Mesenchymal stem cell (in vitro differentiated cells and primary cell): ENCODE measurements at regions not wholly inside any gene's neighbourhood (a gene's known extent, or its start where the extent isn't known, plus 50 kb on each side); places are given as distances from the start of the nearest gene placed in this dataset.

ENCODE experiments used
- DNase-seq: peaks from one replicate; pipeline ENCODE4 v3.0.0-alpha.2; 2013
- H2AFZ ChIP-seq: one replicate; pipeline ENCODE4 v1.6.1; 2013; ENCODE audit warnings: low read depth, mild to moderate bottlenecking, control low read depth, inconsistent platforms, low read length, moderate library complexity
- H2AK5ac ChIP-seq: 2 replicates; pipeline ENCODE4 v1.6.1; 2013; ENCODE audit warnings: low read length, moderate library complexity, mild to moderate bottlenecking, inconsistent platforms; ENCODE audit not compliant: severe bottlenecking
- H2BK120ac ChIP-seq: one replicate; pipeline ENCODE4 v1.6.1; 2013; ENCODE audit warnings: low read depth, mild to moderate bottlenecking, inconsistent platforms, low read length, moderate library complexity
- H2BK12ac ChIP-seq, 2 experiments: one replicate each; pipeline ENCODE4 v1.6.1; 2013; ENCODE audit warnings: inconsistent platforms in 2 of 2, low read length in 2 of 2, mild to moderate bottlenecking in 2 of 2, moderate library complexity in 2 of 2, control low read depth in 1 of 2
- H2BK15ac ChIP-seq: one replicate; pipeline ENCODE4 v1.6.1; 2013; ENCODE audit warnings: mild to moderate bottlenecking, low read depth, inconsistent platforms; ENCODE audit not compliant: poor library complexity, severe bottlenecking
- H2BK5ac ChIP-seq: 2 replicates; pipeline ENCODE4 v1.6.1; 2013; ENCODE audit warnings: low read depth, mild to moderate bottlenecking, low read length, control low read depth, inconsistent platforms; ENCODE audit not compliant: poor library complexity, severe bottlenecking
- H3K14ac ChIP-seq, 2 experiments: one replicate each; pipeline ENCODE4 v1.6.1; 2013; ENCODE audit warnings: inconsistent platforms in 2 of 2, low read length in 2 of 2, control low read depth in 1 of 2, mild to moderate bottlenecking in 1 of 2, moderate library complexity in 1 of 2
- H3K18ac ChIP-seq, 2 experiments: one replicate each; pipeline ENCODE4 v1.6.1; 2013; ENCODE audit warnings: inconsistent platforms in 2 of 2, low read length in 2 of 2, control low read depth in 1 of 2, low read depth in 1 of 2, mild to moderate bottlenecking in 1 of 2
- H3K23ac ChIP-seq, 2 experiments: one replicate each; pipeline ENCODE4 v1.6.1; 2013; ENCODE audit warnings: inconsistent platforms in 2 of 2, low read length in 2 of 2, mild to moderate bottlenecking in 2 of 2, moderate library complexity in 2 of 2, control low read depth in 1 of 2
- H3K27ac ChIP-seq: 2 replicates; pipeline ENCODE4 v1.5.1; 2013; ENCODE audit warnings: mild to moderate bottlenecking, moderate library complexity, low read length, control low read depth, inconsistent platforms; ENCODE audit not compliant: poor library complexity, severe bottlenecking
- H3K27me3 ChIP-seq, 2 experiments: 2 replicates each; pipeline versions ENCODE4 v1.6.1 to v1.7.0; 2013; ENCODE audit warnings: low read length in 2 of 2, mild to moderate bottlenecking in 2 of 2, moderate library complexity in 2 of 2, control low read depth in 1 of 2, inconsistent platforms in 1 of 2; ENCODE audit not compliant: control insufficient read depth in 1 of 2, insufficient read depth in 1 of 2
- H3K36me3 ChIP-seq, 2 experiments: 2 replicates each; pipeline versions ENCODE4 v1.6.1 to v1.7.0; 2013; ENCODE audit warnings: low read length in 2 of 2, control low read depth in 1 of 2, inconsistent platforms in 1 of 2, low read depth in 1 of 2, mild to moderate bottlenecking in 1 of 2; ENCODE audit not compliant: insufficient read depth in 2 of 2, control insufficient read depth in 1 of 2
- H3K4ac ChIP-seq, 2 experiments: one replicate each; pipeline ENCODE4 v1.6.1; 2013; ENCODE audit warnings: inconsistent platforms in 2 of 2, low read length in 2 of 2, mild to moderate bottlenecking in 2 of 2, moderate library complexity in 2 of 2, control low read depth in 1 of 2, low read depth in 1 of 2
- H3K4me1 ChIP-seq: 2 replicates; pipeline ENCODE4 v1.6.1; 2013; ENCODE audit warnings: low read depth, low read length, control low read depth; ENCODE audit not compliant: control insufficient read depth, insufficient read depth
- H3K4me2 ChIP-seq: 2 replicates; pipeline ENCODE4 v1.6.1; 2013; ENCODE audit warnings: low read length, mild to moderate bottlenecking, inconsistent platforms; ENCODE audit not compliant: poor library complexity, severe bottlenecking
- H3K4me3 ChIP-seq, 2 experiments: 2 replicates each; pipeline versions ENCODE4 v1.5.1 to v1.7.0; 2013; ENCODE audit warnings: low read length in 2 of 2, mild to moderate bottlenecking in 2 of 2, control low read depth in 1 of 2, low read depth in 1 of 2; ENCODE audit not compliant: insufficient read depth in 1 of 2
- H3K79me1 ChIP-seq: replicated peaks from 2 replicates; pipeline ENCODE4 v1.6.1; 2013; ENCODE audit warnings: mild to moderate bottlenecking, control low read depth, low read length, inconsistent platforms; ENCODE audit not compliant: poor library complexity, severe bottlenecking
- H3K9ac ChIP-seq: 2 replicates; pipeline ENCODE4 v1.7.0; 2013; ENCODE audit warnings: mild to moderate bottlenecking, low read length, moderate library complexity
- H3K9me3 ChIP-seq: 2 replicates; pipeline ENCODE4 v1.7.0; 2013; ENCODE audit warnings: mild to moderate bottlenecking, low read length; ENCODE audit not compliant: control insufficient read depth
- H4K8ac ChIP-seq: one replicate; pipeline ENCODE4 v1.6.1; 2013; ENCODE audit warnings: inconsistent platforms, mild to moderate bottlenecking, low read length, moderate library complexity
- H4K91ac ChIP-seq: one replicate; pipeline ENCODE4 v1.6.1; 2013; ENCODE audit warnings: mild to moderate bottlenecking, low read length, inconsistent platforms
- WGBS: methylation state at CpG from one replicate; pipeline ENCODE4 v1.1.7; 2013; ENCODE audit warnings: mixed read lengths; 5-methylcytosine and 5-hydroxymethylcytosine counted together

GRCh38 chr17:22703786-22704441 is 1011.6 kb downstream of the KCNJ18 start:
- no peak overlapping the region for H3K4me3 ChIP-seq
- H2AFZ ChIP-seq, result no peak overlapping the region
- H3K23ac ChIP-seq, result no peak overlapping the region
- no peak overlapping the region for H2BK12ac ChIP-seq
- no peak for DNase-seq
- H3K18ac ChIP-seq, result no peak overlapping the region
- H2BK15ac ChIP-seq, result peak overlapping the region; percentile 52
- no peaks in the 10 kb centered on the region for H3K9me3 ChIP-seq
- no peak overlapping the region for H4K91ac ChIP-seq
- H3K14ac ChIP-seq, result no peak overlapping the region
- no peak overlapping the region for H2BK120ac ChIP-seq
- H4K8ac ChIP-seq, result no peak overlapping the region
- no peak overlapping the region for H3K4ac ChIP-seq
- H3K36me3 ChIP-seq, result no peaks in the 10 kb centered on the region
- H3K4me2 ChIP-seq, result no peak overlapping the region
- no peak overlapping the region for H3K9ac ChIP-seq
- H3K4me1 ChIP-seq, result no peaks in the 10 kb centered on the region
- H3K79me1 ChIP-seq, result no peaks in the 10 kb centered on the region
- H3K27me3 ChIP-seq, result no peaks in the 10 kb centered on the region
- no peak overlapping the region for H2BK5ac ChIP-seq
- WGBS, result 94% methylated on average over 31 of the region's 31 CpGs
- no peak overlapping the region for H3K27ac ChIP-seq
- no peak overlapping the region for H2AK5ac ChIP-seq

GRCh38 chr17:22704674-22705073 is 1012.4 kb downstream of the KCNJ18 start:
- Histone ChIP-seq H2BK5ac (no peak overlapping the region), H2BK15ac (no peak overlapping the region), H4K8ac (no peak overlapping the region), H3K4me2 (no peak overlapping the region), H2AFZ (no peak overlapping the region), H2AK5ac (no peak overlapping the region), H3K36me3 (no peaks in the 10 kb centered on the region), H3K4me3 (no peak overlapping the region), H2BK120ac (no peak overlapping the region), H3K9me3 (no peaks in the 10 kb centered on the region), H4K91ac (no peak overlapping the region), H3K18ac (no peak overlapping the region), H3K23ac (no peak overlapping the region), H3K27ac (no peak overlapping the region), H3K4ac (no peak overlapping the region), H2BK12ac (no peak overlapping the region), H3K9ac (no peak overlapping the region), H3K79me1 (no peaks in the 10 kb centered on the region), H3K27me3 (no peaks in the 10 kb centered on the region), H3K14ac (no peak overlapping the region), H3K4me1 (no peaks in the 10 kb centered on the region)
- WGBS, result 43% methylated on average over 4 of the region's 4 CpGs
- DNase-seq, result no peak

- H2BK15ac ChIP-seq, result no peak overlapping the region
- H3K36me3 ChIP-seq, result no peaks in the 10 kb centered on the region
- peak overlapping the region; percentile 12 for H4K91ac ChIP-seq
- H3K9me3 ChIP-seq, result no peaks in the 10 kb centered on the region
- H3K4me3 ChIP-seq, result no peak overlapping the region
- DNase-seq, result no peak
- H3K4me2 ChIP-seq, result no peak overlapping the region
- no peak overlapping the region for H3K9ac ChIP-seq
- H2BK12ac ChIP-seq, result no peak overlapping the region
- no peaks in the 10 kb centered on the region for H3K4me1 ChIP-seq
- H3K18ac ChIP-seq, result no peak overlapping the region
- H3K27ac ChIP-seq, result no peak overlapping the region
- H2BK120ac ChIP-seq, result no peak overlapping the region
- H2AFZ ChIP-seq, result no peak overlapping the region
- no peak overlapping the region for H3K23ac ChIP-seq
- H4K8ac ChIP-seq, result no peak overlapping the region
- no peak overlapping the region for H3K4ac ChIP-seq
- no peaks in the 10 kb centered on the region for H3K27me3 ChIP-seq
- H3K14ac ChIP-seq, result no peak overlapping the region
- no peaks in the 10 kb centered on the region for H3K79me1 ChIP-seq
- WGBS, result 50% methylated on average over 2 of the region's 2 CpGs
- no peak overlapping the region for H2BK5ac ChIP-seq
- no peak overlapping the region for H2AK5ac ChIP-seq
Observed at GRCh38 chr17:22707626-22708025, 1015.3 kb downstream of the KCNJ18 start.

- Histone ChIP-seq H3K23ac (no peak overlapping the region), H2BK12ac (no peak overlapping the region), H4K8ac (no peak overlapping the region), H3K4me3 (no peak overlapping the region), H2AK5ac (no peak overlapping the region), H3K4ac (no peak overlapping the region), H4K91ac (no peak overlapping the region), H3K27me3 (no peaks in the 10 kb centered on the region), H3K9ac (no peak overlapping the region), H3K9me3 (peaks cover 18% of the 10 kb centered on the region), H2BK5ac (no peak overlapping the region), H3K79me1 (no peaks in the 10 kb centered on the region), H2AFZ (no peak overlapping the region), H3K4me1 (no peaks in the 10 kb centered on the region), H3K14ac (no peak overlapping the region), H2BK15ac (no peak overlapping the region), H3K27ac (no peak overlapping the region), H3K18ac (no peak overlapping the region), H3K36me3 (no peaks in the 10 kb centered on the region), H2BK120ac (no peak overlapping the region), H3K4me2 (no peak overlapping the region)
- WGBS, result 71% methylated on average over 2 of the region's 2 CpGs
- DNase-seq, result no peak
Observed at GRCh38 chr17:22717211-22717610, 1024.9 kb downstream of the KCNJ18 start.
